Head of caudate nucleus (tissue), 42 donors: ENCODE measurements at regions not wholly inside any gene's neighbourhood (a gene's known extent, or its start where the extent isn't known, plus 50 kb on each side); places are given as distances from the start of the nearest gene placed in this dataset.
A peak's percentile ranks its signal among the peaks of the same experiment; 100 is the strongest.

Experiments used
- DNase-seq, 42 donors: peaks; one replicate each; pipeline versions ENCODE4 v3.0.0 to v3.0.0-alpha.2; 2020 to 2021; ENCODE audit warnings: mixed read lengths in 7 of 42
- intact Hi-C: fragments of 100-400 bp; cut with DNase I; formaldehyde crosslinking; loops from one replicate; pipeline ENCODE4 v1.15.0; 2022

DNA sequence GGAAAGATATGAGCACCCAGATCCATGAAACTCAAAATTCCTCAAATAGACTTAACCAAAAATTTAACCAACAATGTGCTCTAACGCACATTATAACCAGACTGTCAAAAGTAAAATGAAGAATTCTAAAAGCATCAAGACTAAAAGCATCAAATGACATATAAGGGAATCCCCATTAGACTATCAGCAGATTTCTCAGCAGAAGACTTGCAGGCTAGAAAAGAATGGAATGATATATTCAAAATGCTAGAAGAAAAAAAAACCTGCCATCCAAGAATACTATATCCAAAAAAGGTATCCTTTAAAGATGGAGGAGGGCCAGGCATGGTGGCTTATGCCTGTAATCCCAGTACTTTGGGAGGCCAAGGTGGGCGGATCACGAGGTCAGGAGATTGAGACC is 117.5 kb upstream of the UBASH3B start:
- intact Hi-C loops, result no loop called here
- DNase-seq, result no peak

DNA sequence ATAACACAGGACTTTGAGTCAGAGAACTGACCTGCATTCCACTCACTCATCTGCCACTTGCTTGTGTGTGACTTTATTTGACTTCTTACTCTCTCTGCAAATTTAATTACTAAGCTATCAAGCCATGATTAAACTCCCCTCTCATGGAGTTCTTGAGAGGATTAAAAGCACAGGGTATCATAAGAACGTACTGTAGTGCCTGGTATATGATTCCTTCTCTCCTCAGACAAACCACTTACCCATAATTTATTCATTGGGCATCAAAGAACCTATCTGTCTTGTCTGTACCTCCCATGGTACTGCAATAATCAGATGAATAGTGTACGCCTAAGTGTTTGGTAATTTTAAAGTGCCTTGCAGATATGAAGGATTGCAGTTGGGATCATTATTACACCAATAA is 130.6 kb upstream of the UBASH3B start:
- intact Hi-C loops, result no loop called here
- DNase-seq, result no peak

DNA sequence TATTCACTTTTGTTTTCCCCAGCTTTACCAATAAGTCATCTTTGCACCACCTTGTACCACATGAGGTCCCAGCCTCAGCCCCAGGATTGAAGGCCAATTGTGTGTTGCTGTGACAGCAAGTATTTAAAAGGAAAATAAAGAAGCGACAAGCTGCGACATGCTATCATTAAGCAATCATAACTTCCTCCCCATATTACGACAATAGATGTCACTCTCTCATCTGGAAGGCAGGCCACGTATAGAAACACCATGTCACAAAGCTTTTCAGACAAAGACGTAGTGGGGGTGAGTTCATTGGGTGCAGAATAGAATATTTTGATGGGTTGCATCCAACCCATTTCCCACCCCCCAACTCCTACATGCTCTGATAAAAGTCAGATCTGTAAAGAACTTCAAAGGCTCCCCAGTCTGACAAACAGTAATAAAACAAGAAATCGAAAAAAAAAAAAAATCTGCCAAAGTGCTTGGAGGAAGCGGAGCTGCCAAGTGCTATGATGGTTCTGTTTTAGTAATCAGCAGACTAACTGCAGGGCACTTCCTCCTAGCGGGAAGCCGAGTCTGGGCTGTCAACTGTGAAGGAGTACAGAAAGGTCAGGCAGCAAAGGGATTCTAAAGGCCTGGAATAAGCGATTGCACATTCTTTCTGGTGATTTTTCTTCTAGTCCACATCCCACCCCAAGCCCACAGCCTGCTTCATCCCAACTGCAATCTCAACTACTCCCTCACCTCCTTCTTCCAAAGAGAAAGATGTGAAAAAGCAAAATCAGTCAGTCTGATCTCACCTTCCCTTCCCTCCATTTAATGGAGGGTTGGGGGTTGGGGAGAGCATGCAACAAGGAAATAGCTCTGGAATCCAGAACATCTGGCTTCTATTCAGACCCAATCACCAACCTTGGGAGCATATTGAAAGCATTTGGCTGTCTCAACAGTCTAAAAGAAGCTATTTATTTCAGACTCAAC is 131.4 kb upstream of the UBASH3B start:
- intact Hi-C loops, result no loop called here
- DNase-seq, result peak in 14 of 42 donors; percentile 5 to 42 (median 18)

DNA sequence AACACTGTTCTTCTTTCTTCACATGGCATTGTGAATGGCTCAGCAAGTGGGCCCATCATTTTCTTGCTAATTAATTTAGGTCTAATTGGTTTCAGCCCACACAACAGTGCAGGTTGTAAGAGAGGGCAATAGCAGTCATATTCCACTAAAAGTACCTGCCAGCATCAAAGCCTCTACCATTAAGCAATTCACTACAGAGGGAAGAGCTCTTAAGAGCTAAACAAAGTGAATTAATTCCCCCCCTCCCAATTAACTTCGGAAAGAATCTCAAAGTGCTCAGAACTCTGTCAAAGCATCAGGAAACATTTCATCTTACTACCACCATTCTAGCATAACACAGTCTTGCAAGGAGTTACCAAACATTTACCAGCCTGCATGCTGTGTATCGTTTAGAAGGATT is 133.9 kb upstream of the UBASH3B start:
- no peak for DNase-seq
- intact Hi-C loops, result no loop called here

DNA sequence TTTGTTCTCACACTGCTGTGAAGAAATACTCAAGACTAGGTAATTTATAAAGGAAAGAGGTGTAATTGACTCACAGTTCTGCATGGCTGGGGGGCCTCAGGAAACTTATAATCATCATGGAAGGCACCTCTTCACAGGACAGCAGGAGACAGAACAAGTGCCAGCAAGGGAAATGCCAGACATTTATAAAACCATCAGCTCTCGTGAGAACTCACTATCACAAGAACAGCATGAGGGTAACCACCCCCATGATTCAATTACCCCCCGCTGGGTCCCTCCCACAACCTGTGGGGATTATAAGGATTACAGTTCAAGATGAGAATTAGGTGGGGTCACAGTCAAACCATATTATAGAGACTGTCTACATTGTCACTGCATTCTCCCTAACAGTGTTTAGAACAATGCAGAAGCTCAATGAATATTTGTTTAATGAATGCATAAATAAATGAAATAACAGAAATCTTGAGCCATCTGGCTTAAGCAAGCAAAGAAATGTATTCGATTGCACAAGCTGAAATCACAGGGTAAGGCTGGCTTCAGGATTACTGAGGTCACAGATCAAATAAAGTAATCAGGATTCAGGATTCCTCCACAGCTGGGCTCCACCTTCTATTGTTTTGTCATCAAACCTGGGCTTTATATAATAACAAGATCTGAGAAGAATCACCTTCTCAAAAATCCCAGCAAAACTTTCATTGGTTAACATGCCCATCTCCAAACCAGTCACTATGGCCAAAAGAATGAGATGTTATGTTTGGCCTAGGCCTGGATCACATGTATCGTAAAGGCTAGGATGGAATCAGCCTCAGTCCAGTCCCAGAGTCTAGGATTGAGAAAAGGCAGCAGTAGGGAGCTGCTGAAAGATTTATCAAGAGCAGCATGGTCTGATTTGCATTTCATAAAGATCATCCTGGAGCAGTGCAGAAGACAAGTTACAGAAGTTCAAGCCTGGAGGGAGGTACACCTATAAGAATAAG is 137.8 kb upstream of the UBASH3B start:
- intact Hi-C loops, result no loop called here
- DNase-seq, result no peak

DNA sequence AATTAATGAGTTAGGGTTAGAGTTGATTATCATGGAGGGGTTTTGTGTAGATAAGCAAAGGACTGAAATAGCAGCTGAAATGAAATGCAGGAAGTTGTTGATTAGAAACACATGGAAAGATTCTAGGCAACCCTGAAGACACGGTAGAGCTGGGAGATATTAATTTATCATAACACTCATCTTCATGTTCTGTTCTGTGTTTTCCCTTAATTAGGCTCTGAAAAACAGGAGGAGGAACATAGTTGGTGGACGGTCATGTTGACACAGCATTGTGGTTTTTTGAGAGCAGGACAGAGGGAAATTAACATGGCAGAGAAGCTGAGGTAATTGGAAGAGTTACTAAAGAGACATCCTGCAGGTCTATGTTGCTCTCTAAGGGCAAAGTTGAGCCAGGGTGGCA is 138.8 kb upstream of the UBASH3B start:
- DNase-seq, result no peak
- intact Hi-C loops, result no loop called here

DNA sequence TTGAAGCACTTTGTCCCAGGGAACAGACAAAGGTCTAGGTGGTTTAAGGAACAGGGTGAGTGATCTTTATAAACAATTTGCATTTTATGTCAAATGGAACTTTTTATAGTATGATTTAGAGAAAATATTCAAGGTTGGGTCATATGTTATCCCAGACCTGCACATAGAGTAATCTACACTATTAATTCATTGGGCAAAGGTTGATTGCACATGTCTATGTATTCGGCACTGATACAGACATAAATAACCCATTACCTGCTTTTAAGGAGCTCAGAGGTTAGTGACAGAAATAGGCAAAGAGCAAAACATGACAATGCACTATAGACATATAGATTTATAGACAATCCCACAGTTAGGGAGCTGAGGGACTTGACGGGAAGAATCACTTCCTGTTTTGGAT is 141.5 kb upstream of the UBASH3B start:
- intact Hi-C loops, result no loop called here
- DNase-seq, result no peak

DNA sequence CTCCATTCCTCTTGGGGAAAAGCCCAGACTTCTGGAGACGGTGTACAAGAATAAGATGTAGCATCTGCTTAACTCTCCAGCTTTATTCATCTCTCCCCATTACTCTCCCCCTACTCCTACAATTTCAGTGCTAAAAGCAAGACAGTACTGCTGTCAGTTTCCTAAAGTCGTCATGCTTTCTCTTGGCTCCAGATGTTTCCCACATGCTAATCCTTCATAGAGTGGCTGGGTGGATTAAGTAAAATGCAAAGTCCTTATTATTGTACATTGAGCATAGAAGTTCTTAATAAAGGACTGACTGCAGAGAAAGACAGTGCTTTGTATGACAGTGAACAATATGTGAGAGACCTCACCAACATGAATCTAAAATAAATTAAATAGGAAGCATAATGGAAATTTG is 142.2 kb upstream of the UBASH3B start:
- intact Hi-C loops, result no loop called here
- DNase-seq, result no peak

DNA sequence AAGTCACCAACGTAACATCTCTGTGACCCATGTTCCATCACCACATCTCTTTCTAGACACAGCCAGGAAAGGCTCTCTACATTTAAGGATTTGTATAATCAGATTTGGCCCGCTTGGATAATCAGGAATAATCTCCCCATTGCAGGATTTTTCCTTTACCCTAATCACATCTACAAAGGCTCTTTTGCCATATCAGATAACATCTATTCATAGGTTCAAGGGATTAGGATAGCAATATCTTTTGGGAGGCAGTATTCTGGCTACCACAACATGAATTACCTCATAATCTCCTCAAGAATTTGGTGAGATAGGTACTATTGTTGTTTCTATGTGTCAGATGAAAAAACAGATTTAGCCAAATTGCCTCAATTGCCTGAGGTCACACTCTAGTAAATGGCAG is 142.8 kb upstream of the UBASH3B start:
- no peak for DNase-seq

DNA sequence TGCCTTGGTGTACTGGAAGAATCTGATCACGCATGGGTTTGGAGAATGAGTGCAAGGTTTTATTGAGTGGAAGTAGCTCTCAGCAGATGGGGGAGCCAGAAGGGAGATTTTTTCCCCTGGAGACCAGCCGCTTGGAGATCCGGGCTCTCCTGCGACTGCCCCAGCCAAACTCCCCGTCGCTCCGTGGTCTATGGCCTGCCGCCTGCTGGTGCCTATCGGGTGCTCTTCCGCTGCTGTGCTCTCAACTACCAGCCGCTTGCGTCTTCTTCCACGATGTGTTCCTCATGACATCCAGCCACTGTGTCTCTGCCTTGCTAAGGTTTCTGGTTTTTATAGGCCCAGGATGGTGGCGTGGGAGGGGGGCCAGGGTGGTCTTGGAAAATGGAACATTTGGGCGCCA is 145.6 kb upstream of the UBASH3B start:
- no peak for DNase-seq
- intact Hi-C loops, result loop anchor here (5.0 to 10.0 kb wide), 3 partner anchors 218 to 853 kb away; no protein-coding TSS in a partner anchor

More for the DNA sequence above, 142.8 kb upstream of the UBASH3B start:
- intact Hi-C loops, result no loop called here

DNA sequence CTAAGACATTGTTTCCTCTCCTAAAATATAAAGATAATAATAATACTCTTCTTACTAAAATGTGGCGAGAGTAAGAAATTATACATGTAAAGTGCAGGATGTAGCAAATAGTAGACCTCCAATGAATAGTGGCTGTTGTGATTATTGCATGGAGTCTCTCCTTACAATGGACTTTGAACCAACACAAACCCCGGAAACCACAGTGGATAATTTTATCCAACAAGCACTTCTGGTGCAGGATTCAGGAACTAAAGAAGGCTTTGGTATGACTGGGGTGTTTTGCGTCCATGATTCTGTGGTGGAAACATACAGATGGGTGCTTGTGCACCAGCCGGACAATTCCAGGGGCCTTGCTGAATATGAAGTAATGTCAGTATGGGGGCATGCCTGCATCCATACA is 146.4 kb upstream of the UBASH3B start:
- DNase-seq, result peak in 1 of 42 donors; percentile 2
- intact Hi-C loops, result loop anchor here (5.0 to 10.0 kb wide), 3 partner anchors 217 to 852 kb away; no protein-coding TSS in a partner anchor

DNA sequence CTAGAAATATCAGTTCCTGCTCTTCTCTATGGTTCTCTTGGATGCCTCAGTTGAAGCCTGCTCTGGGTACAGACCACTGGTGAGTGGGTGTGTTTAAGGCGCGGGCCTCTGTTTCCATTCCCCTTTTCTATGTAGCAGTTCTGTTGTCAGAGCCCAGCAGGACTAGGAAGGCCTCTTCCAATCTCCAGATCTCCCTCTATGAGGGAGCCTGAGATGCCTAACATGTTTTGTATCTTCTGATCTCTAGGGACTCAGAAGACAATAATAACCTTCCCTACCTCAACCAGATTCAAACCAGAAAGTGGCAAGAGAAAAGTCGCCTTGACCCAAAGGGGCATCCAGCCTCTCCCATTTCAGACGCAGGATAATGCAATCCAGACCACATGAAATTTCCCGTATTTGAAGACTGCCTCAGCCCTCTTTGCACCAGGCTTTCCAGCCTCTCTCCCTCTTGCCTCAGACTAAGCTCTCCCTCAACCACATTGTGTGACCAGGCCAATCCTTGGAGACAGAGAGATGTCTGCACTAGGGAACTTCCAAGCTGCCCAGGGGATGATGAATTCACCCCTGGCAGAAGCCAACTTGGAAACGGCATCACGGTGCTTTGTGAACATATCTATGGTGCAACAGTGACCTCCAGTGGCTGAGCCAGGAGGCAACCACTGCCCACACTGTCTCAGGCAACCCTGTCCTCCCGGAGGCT is 150.1 kb upstream of the UBASH3B start:
- peak; percentile 70 to 96 (median 89) for DNase-seq
- intact Hi-C loops, result loop anchor here (5.0 to 10.0 kb wide), 3 partner anchors 213 to 848 kb away; no protein-coding TSS in a partner anchor

DNA sequence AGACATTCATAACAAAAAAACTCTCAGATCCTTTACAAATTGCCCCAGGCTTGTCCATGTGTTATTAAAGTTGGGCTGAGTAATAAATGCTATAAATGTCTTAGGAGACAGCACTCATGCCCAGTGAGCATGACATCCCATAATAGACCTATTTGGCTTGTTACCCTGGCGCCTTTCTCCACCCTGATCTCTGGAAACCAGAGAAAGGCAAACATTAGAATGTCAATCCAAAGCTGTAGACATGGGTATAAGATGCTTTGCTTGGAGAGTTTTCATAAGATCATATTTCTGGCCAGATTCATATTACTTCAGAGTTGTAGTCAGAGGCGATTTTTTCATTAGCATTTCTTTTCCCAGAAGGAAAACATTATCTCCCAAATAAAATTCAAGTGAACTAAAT is 161.3 kb upstream of the UBASH3B start:
- DNase-seq, result no peak
- intact Hi-C loops, result no loop called here

DNA sequence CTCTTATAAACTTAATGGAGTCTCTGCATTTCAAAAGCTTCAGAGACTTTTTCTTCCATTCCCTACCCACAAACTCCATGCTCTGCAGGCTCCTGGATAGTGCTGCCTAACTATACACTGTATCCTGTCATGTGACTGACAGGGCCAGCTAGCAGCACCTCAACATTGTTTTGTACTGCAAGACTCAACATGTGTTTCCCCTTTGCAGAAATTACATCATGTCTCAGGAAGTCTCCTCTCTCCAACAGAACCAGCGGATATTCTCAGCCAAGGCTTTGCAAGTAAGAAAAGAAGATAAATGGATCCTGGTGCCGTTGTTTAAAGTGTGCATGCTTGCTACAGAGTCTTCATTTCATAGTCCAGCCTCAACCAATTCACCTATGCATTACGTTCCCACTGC is 164.0 kb upstream of the UBASH3B start:
- intact Hi-C loops, result no loop called here
- peak in 5 of 42 donors; percentile 2 to 40 (median 4) for DNase-seq

DNA sequence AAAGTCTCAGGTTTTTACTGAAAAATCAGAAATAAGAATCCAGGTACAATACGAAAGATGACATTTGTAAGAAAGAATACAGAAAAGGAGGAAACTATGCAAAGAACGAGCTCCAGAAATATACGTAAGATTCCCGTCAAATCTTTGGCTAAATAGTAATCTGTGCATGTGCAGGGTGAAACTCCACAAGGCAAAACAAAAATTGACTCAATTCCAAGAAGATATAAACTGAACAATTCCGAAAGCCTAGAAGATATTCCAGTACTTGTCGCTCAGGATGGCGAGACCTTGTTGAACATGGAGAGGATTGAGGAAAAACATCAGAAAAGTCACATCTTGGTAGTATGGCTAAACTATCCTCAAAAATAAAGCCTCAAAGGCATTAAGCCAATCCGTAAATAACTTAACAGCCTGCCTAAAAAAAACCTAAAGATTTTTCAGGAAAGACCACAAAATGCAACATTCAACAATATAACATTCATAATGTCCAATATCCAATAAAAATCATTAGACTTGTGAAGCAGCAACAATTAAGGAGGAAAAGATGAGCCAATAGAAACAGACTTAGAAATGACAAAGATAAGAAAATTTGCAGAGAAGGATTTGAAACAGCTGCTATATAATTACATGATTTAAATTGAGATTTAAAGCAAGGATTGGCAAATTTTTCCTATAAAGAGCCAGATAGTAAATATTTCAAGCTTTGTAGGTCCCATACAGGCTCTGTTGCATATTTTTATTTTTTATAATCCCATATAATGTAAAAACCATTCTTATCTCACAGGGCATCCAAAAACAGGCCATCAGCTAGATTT is 166.4 kb upstream of the UBASH3B start:
- no peak for DNase-seq
- intact Hi-C loops, result no loop called here

DNA sequence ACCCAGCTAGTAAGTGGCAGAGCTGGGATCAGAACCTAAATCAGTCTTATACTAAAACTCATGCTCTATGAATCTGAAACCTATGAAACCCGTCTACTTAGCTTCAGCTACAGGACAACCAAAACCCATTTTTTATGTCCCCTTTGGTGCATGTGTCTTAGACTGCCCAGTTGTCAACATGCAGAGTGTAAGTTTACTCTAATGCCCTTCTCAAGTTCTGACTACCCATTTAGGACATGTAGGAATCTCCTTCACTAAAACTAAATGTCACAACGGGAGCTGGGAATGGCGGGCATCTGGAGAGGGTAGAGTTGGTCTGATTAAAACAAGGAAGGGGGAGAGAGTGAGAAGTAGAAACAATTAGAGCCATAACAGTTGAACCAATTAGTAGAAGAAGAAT is 167.9 kb upstream of the UBASH3B start:
- no peak for DNase-seq
- intact Hi-C loops, result no loop called here

DNA sequence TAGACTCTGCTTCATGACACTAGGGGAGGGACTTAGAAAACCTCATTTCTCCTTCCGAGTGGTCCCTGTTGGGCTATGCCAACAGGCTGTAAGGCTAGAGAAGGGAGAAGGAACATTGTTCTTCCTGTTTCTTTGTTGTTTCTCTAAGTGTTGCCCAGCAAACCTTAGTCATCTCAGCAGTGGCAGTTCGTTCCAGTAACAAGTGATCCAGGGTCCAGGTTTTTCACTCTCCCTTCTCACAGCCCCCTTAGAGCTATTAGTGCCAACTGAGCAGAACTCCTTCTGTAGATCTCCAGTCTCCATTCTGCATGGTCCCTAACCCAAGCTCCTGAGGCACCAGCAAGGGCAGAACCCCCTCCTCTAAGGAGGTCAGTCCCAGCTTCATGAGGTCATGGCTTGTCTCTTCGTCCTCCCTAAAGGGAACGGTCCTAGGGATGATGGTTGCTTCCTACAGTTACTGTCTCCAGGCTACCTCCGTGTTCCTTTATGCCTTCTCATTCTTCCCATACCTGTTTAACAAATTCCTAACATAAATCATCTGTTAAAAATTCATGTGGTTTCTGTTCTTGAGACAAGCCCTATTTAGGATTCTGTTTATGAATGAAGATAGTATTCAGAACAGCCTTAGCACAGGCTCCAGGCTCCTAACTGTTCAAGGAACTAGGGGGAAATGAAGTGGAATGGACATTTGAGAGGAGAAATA is 168.6 kb upstream of the UBASH3B start:
- DNase-seq, result no peak
- intact Hi-C loops, result no loop called here

DNA sequence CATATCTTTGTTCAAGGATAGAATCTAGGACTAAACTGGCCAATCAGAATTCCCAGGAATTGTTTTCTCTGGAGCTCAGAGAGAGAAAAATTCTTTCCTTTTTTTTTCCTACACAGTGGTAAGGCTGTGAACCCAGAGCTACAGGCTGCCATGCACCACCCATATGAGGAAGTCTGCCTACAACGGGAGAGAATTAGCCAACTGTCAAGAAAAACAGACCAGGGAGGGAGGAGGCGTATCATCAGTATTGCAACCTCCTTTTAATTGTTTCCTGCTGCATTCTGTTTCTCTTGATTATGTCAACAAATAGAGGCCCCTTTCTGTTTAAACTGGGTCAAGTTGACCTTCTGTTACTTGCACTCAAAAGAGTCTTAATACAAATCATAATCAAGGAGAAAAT is 176.5 kb upstream of the UBASH3B start:
- DNase-seq, result no peak
- intact Hi-C loops, result no loop called here
